IgD-negative memory B cell (primary cell): ENCODE measurements at regions not wholly inside any gene's neighbourhood (a gene's known extent, or its start where the extent isn't known, plus 50 kb on each side); places are given as distances from the start of the nearest gene placed in this dataset.
"Not testable (repeated sequence)": the region's sequence is repeated elsewhere in the genome, so short reads cannot be mapped to it uniquely, and the experiment has no call there.

Experiments
- H3K27ac Mint-ChIP-seq, 3 donors: one replicate each; pipeline ENCODE4 v1.8.0; 2020 to 2022; ENCODE audit warnings: mild to moderate bottlenecking in 3 of 3, mixed read lengths in 3 of 3, moderate library complexity in 1 of 3
- H3K27me3 Mint-ChIP-seq: one replicate; pipeline ENCODE4 v1.8.0; 2021; ENCODE audit warnings: mixed read lengths
- H3K36me3 Mint-ChIP-seq: one replicate; pipeline ENCODE4 v1.8.0; 2020; ENCODE audit warnings: mild to moderate bottlenecking, mixed read lengths
- H3K4me1 Mint-ChIP-seq, 3 donors: one replicate each; pipeline ENCODE4 v1.8.0; 2020 to 2022; ENCODE audit warnings: mixed read lengths in 3 of 3, mild to moderate bottlenecking in 1 of 3
- H3K4me3 Mint-ChIP-seq, 4 donors: one replicate each; pipeline ENCODE4 v1.8.0; 2020 to 2022; ENCODE audit warnings: mild to moderate bottlenecking in 4 of 4, mixed read lengths in 4 of 4, moderate library complexity in 3 of 4
- H3K9me3 Mint-ChIP-seq, 3 donors: one replicate each; pipeline ENCODE4 v1.8.0; 2020 to 2021; ENCODE audit warnings: mixed read lengths in 3 of 3, mild to moderate bottlenecking in 1 of 3

- Mint-ChIP-seq H3K27ac (no peak overlapping the region), H3K36me3 (peaks cover 3% of the 10 kb centered on the region), H3K4me3 (no peak overlapping the region), H3K4me1 (peaks cover 10 to 20% (median 14%) of the 10 kb centered on the region in 3 donors), H3K27me3 (peaks cover 2% of the 10 kb centered on the region), H3K9me3 (peaks cover 2 to 12% (median 7%) of the 10 kb centered on the region in 3 donors)
These were observed 51.8 kb upstream of the CHST3 start for GRCh38 chr10:71912431-71912830.

GRCh38 chr10:71911296-71911953 is 52.8 kb upstream of the CHST3 start:
- Mint-ChIP-seq H3K36me3 (peaks cover 3% of the 10 kb centered on the region), H3K4me3 (no peak overlapping the region), H3K27me3 (peaks cover 3% of the 10 kb centered on the region), H3K9me3 (peaks cover 2 to 10% (median 7%) of the 10 kb centered on the region in 3 donors), H3K27ac (no peak overlapping the region), H3K4me1 (peaks cover 10 to 20% (median 14%) of the 10 kb centered on the region in 3 donors)

DNA sequence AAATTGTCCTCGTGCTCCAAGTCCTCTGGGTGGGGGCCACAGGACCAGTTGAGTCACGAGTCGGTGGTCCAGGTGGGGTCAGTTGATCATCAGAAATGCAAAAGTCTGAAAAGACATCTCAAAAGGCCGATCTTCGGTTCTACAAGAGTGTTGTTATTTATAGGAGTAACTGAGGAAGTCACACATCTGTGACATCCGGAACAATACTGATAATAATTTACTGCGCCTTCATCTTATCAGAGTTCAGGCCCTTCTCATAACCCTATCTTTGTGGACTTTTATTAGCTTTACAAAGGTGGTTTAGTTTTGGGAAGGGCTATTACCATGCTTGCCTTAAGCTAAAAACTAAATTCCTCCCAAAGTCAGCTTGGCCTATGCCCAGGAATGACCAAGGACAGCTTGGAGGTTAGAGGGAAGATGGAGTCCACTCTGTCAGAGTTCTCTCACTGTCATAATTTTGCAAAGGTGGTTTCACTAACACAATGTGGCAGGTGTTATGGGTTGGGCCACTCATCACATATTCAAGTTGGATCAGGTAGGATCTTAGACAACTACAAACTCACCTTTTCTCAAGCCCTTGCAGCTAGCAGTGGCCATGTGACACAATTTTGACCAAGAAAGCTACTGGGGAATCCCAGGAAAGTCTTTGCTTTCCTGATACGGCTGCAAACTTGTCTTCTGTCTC is 54.7 kb upstream of the CHST3 start:
- Mint-ChIP-seq H3K4me3 (peak overlapping the region; percentile 8 to 87 (median 74)), H3K36me3 (peaks cover 3% of the 10 kb centered on the region), H3K27me3 (peaks cover 3% of the 10 kb centered on the region), H3K9me3 (peaks cover 2 to 10% (median 7%) of the 10 kb centered on the region in 3 donors), H3K27ac (peak overlapping the region; percentile 49 to 91 (median 69)), H3K4me1 (peaks cover 10 to 20% (median 14%) of the 10 kb centered on the region in 3 donors)

GRCh38 chr10:71908998-71909397 is 55.2 kb upstream of the CHST3 start:
- Mint-ChIP-seq H3K4me1 (peaks cover 10 to 20% (median 14%) of the 10 kb centered on the region in 3 donors), H3K36me3 (peaks cover 3% of the 10 kb centered on the region), H3K27me3 (peaks cover 3% of the 10 kb centered on the region), H3K9me3 (peaks cover 2 to 10% (median 7%) of the 10 kb centered on the region in 3 donors), H3K4me3 (peak overlapping the region; percentile 8 to 87 (median 74)), H3K27ac (peak overlapping the region; percentile 49 to 91 (median 69))

GRCh38 chr10:71905164-71905563 is 54.1 kb upstream of the PSAP start:
- Mint-ChIP-seq H3K27ac (no peak overlapping the region), H3K36me3 (peaks cover 3% of the 10 kb centered on the region)

GRCh38 chr10:71903636-71904250 is 52.7 kb upstream of the PSAP start:
- not testable (repeated sequence) for H3K4me3 Mint-ChIP-seq, H3K36me3 Mint-ChIP-seq, H3K27me3 Mint-ChIP-seq, H3K27ac Mint-ChIP-seq, H3K9me3 Mint-ChIP-seq
- peaks cover 5 to 10% (median 5%) of the 10 kb centered on the region in 3 donors for H3K4me1 Mint-ChIP-seq

More at GRCh38 chr10:71905164-71905563, 54.1 kb upstream of the PSAP start:
- Mint-ChIP-seq H3K9me3 (peaks cover 0 to 3% (median 0%) of the 10 kb centered on the region in 3 donors), H3K27me3 (peaks cover 3% of the 10 kb centered on the region), H3K4me1 (peaks cover 10 to 17% (median 14%) of the 10 kb centered on the region in 3 donors), H3K4me3 (no peak overlapping the region)

- Mint-ChIP-seq H3K9me3 (peaks cover 0 to 3% (median 0%) of the 10 kb centered on the region in 3 donors), H3K27me3 (peaks cover under 1% of the 10 kb centered on the region), H3K27ac (no peak overlapping the region), H3K4me3 (no peak overlapping the region), H3K36me3 (no peaks in the 10 kb centered on the region), H3K4me1 (peaks cover 0 to 6% (median 5%) of the 10 kb centered on the region in 3 donors)
These were observed 51.3 kb upstream of the PSAP start for GRCh38 chr10:71902351-71902750.
